ENCODE measurements at regions not wholly inside any gene's neighbourhood (a gene's known extent, or its start where the extent isn't known, plus 50 kb on each side); places are given as distances from the start of the nearest gene placed in this dataset.

DNA sequence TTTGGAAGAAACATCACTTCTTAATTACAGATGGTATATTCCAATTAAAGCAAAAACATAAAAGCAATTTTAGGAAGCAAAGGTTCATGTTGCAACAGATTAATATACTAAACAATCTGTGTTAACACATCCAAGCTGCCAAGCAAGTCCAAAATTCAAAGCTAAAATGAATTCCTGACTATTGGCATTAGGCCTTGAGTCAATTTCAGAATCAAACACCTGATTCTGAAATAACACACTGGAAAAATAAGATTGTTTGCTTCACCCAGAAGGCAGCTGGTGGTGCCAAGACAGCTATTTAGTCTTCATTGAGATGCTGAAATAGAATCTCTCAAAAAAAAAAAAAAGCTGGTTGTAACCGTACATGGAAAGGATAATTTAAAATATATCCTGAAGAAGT, 465.6 kb downstream of the SOCS6 start:
- TF ChIP-seq, protein P1, sequence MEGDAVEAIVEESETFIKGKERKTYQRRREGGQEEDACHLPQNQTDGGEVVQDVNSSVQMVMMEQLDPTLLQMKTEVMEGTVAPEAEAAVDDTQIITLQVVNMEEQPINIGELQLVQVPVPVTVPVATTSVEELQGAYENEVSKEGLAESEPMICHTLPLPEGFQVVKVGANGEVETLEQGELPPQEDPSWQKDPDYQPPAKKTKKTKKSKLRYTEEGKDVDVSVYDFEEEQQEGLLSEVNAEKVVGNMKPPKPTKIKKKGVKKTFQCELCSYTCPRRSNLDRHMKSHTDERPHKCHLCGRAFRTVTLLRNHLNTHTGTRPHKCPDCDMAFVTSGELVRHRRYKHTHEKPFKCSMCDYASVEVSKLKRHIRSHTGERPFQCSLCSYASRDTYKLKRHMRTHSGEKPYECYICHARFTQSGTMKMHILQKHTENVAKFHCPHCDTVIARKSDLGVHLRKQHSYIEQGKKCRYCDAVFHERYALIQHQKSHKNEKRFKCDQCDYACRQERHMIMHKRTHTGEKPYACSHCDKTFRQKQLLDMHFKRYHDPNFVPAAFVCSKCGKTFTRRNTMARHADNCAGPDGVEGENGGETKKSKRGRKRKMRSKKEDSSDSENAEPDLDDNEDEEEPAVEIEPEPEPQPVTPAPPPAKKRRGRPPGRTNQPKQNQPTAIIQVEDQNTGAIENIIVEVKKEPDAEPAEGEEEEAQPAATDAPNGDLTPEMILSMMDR (optimal IDR thresholded peaks at IDR 0.05 in 1 of 3, IDR thresholded peaks at IDR 0.05 in 1 of 3, conservative IDR thresholded peaks at IDR 0.05 in 1 of 3; ENCODE audit: extremely low read depth in 1 of 3, insufficient read depth in 2 of 3, low read length in 3 of 3), result no peak
- TF ChIP-seq EZH2 (IDR thresholded peaks at IDR 0.05; ENCODE audit: low read length), result no peak
